ENCODE measurements at regions not wholly inside any gene's neighbourhood (a gene's known extent, or its start where the extent isn't known, plus 50 kb on each side); places are given as distances from the start of the nearest gene placed in this dataset.

DNA sequence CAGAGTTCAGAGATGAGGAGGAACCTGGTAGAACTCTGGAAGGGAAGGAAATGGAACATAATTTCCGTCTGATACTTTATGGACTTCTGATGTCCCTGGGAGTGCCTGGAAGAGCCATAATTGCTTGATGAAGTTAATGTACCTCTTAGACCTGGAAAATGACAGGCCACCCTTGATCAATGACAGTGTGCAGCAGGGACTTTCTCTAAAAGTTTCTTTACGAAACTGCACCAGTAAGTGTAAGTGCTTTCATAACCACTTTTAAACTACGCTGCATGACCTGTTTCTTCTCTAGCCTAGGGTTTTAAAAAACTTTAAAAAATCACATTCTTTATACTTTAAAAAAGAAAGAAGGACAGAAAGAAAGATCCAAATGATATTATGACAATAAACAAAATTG is 164.5 kb downstream of the LPIN1 start:
- TF ChIP-seq, protein P1, sequence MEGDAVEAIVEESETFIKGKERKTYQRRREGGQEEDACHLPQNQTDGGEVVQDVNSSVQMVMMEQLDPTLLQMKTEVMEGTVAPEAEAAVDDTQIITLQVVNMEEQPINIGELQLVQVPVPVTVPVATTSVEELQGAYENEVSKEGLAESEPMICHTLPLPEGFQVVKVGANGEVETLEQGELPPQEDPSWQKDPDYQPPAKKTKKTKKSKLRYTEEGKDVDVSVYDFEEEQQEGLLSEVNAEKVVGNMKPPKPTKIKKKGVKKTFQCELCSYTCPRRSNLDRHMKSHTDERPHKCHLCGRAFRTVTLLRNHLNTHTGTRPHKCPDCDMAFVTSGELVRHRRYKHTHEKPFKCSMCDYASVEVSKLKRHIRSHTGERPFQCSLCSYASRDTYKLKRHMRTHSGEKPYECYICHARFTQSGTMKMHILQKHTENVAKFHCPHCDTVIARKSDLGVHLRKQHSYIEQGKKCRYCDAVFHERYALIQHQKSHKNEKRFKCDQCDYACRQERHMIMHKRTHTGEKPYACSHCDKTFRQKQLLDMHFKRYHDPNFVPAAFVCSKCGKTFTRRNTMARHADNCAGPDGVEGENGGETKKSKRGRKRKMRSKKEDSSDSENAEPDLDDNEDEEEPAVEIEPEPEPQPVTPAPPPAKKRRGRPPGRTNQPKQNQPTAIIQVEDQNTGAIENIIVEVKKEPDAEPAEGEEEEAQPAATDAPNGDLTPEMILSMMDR (IDR thresholded peaks at IDR 0.05; ENCODE audit: partially characterized antibody, unreplicated experiment), result no peak
- Mint-ChIP-seq H3K36me3 (ENCODE audit: unreplicated experiment) (no peaks in the 10 kb centered on the region), H3K4me3 (ENCODE audit: unreplicated experiment) (no peak overlapping the region), H3K9me3 (ENCODE audit: unreplicated experiment) (peaks cover 1% of the 10 kb centered on the region), H3K27me3 (ENCODE audit: unreplicated experiment) (no peaks in the 10 kb centered on the region), H3K27ac (ENCODE audit: unreplicated experiment) (no peak overlapping the region), H3K4me1 (ENCODE audit: low read depth, unreplicated experiment) (no peaks in the 10 kb centered on the region)
- DNase-seq, result no peak

DNA sequence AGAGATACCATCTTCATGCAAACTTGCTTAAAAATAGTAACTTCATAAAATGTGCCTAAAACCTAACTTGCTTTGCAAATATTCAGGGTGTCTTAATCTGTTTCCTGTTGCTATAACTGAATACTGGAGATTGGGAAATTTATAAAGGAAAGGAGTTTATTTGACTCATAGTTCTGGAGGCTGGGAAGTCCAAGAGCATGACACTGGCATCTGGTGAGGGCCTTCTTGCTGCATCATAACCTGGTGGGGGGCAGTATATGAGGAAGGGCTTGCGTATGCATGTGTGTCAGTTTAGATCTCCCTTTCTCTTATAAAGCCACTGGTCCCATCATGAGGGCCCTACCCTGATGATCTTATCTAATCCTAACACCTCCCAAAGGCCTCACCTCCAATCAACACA is 166.5 kb downstream of the LPIN1 start:
- TF ChIP-seq, protein P1 (IDR thresholded peaks at IDR 0.05; ENCODE audit: partially characterized antibody, unreplicated experiment), result no peak
- H3K9me3 Mint-ChIP-seq (ENCODE audit: unreplicated experiment), result peaks cover 1% of the 10 kb centered on the region
- H3K27ac Mint-ChIP-seq (ENCODE audit: unreplicated experiment), result no peak overlapping the region
- H3K36me3 Mint-ChIP-seq (ENCODE audit: unreplicated experiment), result no peaks in the 10 kb centered on the region
- no peaks in the 10 kb centered on the region for H3K27me3 Mint-ChIP-seq (ENCODE audit: unreplicated experiment)
- no peaks in the 10 kb centered on the region for H3K4me1 Mint-ChIP-seq (ENCODE audit: low read depth, unreplicated experiment)
- no peak overlapping the region for H3K4me3 Mint-ChIP-seq (ENCODE audit: unreplicated experiment)
- no peak for DNase-seq

DNA sequence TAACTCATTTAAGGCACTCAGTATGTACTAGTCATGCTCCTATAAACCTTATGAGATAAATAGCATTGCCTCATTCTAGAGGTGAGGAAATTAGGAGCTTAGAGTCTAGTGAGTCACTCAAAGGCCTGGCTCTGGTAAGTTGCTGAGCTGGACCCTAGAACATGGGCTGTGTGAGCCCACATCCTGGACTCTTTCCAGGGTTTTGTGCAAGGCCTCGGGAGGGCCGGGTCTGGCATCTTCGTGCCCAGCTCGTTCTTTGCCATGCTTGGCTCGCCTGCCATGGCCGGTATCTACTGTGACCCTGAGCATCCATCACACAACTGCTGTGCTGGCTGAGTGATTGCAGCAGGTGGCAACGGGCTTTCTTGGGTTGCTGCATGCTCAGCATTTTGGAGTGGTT is 168.0 kb downstream of the LPIN1 start:
- DNase-seq, result no peak
- Mint-ChIP-seq H3K4me1 (ENCODE audit: low read depth, unreplicated experiment) (no peaks in the 10 kb centered on the region), H3K4me3 (ENCODE audit: unreplicated experiment) (no peak overlapping the region), H3K27me3 (ENCODE audit: unreplicated experiment) (peaks cover 2% of the 10 kb centered on the region), H3K27ac (ENCODE audit: unreplicated experiment) (no peak overlapping the region), H3K36me3 (ENCODE audit: unreplicated experiment) (no peaks in the 10 kb centered on the region), H3K9me3 (ENCODE audit: unreplicated experiment) (peaks cover 1% of the 10 kb centered on the region)
- TF ChIP-seq, protein P1 (IDR thresholded peaks at IDR 0.05; ENCODE audit: partially characterized antibody, unreplicated experiment), result no peak

DNA sequence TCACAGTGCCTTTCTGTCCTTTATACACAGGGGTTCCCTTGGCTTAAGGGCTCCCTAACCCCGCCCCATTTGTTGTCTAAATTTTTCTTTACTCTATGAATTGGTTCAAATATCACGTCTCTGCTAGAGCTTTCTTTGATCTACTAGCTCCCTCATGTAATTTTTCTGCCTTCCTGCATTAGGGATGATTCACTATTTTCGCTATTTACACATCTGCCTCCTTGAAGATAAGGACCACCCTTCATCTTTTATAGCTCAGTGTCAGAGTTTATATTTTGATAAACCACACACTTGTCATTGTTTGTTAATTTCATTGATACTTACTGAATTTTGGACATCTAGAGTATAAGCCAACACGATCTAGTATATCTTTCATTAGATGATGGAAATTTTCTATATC is 169.2 kb downstream of the LPIN1 start:
- no peaks in the 10 kb centered on the region for H3K36me3 Mint-ChIP-seq (ENCODE audit: unreplicated experiment)
- DNase-seq, result no peak
- no peak overlapping the region for H3K4me3 Mint-ChIP-seq (ENCODE audit: unreplicated experiment)
- H3K27ac Mint-ChIP-seq (ENCODE audit: unreplicated experiment), result no peak overlapping the region
- peaks cover 2% of the 10 kb centered on the region for H3K27me3 Mint-ChIP-seq (ENCODE audit: unreplicated experiment)
- peaks cover 1% of the 10 kb centered on the region for H3K9me3 Mint-ChIP-seq (ENCODE audit: unreplicated experiment)
- H3K4me1 Mint-ChIP-seq (ENCODE audit: low read depth, unreplicated experiment), result no peaks in the 10 kb centered on the region
- TF ChIP-seq, protein P1 (IDR thresholded peaks at IDR 0.05; ENCODE audit: partially characterized antibody, unreplicated experiment), result no peak

DNA sequence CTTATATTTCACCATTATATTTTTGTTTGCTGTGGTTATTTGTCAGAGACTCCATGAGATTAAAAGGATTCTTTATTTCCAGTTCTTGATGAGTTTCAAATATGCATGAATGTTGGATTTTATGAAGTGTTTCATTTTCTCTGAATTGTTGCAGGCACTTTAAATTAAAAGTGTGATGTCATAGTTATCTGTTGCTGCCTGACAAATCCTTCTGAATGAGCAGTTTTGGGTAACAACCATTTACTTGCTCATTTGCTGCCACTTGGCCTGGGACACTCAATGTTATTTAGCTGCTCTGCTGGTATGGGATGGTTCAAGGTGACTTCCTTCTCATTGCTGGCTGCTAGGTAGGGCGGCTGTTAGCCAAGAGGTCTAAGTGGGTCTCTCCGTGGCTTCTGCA is 173.5 kb downstream of the LPIN1 start:
- Mint-ChIP-seq H3K36me3 (ENCODE audit: unreplicated experiment) (no peaks in the 10 kb centered on the region), H3K4me1 (ENCODE audit: low read depth, unreplicated experiment) (peaks cover 6% of the 10 kb centered on the region), H3K27ac (ENCODE audit: unreplicated experiment) (no peak overlapping the region), H3K4me3 (ENCODE audit: unreplicated experiment) (no peak overlapping the region), H3K9me3 (ENCODE audit: unreplicated experiment) (peaks cover 3% of the 10 kb centered on the region), H3K27me3 (ENCODE audit: unreplicated experiment) (peaks cover 2% of the 10 kb centered on the region)
- no peak for DNase-seq
- TF ChIP-seq, protein P1 (IDR thresholded peaks at IDR 0.05; ENCODE audit: partially characterized antibody, unreplicated experiment), result no peak
